ENCODE measurements at regions not wholly inside any gene's neighbourhood (a gene's known extent, or its start where the extent isn't known, plus 50 kb on each side); places are given as distances from the start of the nearest gene placed in this dataset.

- TF ChIP-seq CTCF (IDR thresholded peaks at IDR 0.05) (no peak), ZFX (IDR thresholded peaks at IDR 0.05; ENCODE audit: borderline replicate concordance) (no peak)
Observed at GRCh38 chr14:98014851-98015615, 1217.9 kb downstream of the VRK1 start.
